Cardiac muscle cell (in vitro differentiated cells and primary cell): ENCODE measurements at regions not wholly inside any gene's neighbourhood (a gene's known extent, or its start where the extent isn't known, plus 50 kb on each side); places are given as distances from the start of the nearest gene placed in this dataset.

ENCODE experiments used
- DNase-seq, 2 donors: peaks; one replicate each; pipeline versions ENCODE4 v3.0.0 to v3.0.0-alpha.2; 2010 to 2017; ENCODE audit warnings: low read depth in 1 of 2, low spot score in 1 of 2
- H3K27ac ChIP-seq: fragments of 200-600 bp; sonication (generic); 2 replicates; pipeline ENCODE4 v1.5.1; 2016
- H3K27me3 ChIP-seq: fragments of 200-600 bp; sonication (generic); 2 replicates; pipeline ENCODE4 v1.6.0; 2016; ENCODE audit warnings: control low read depth
- H3K36me3 ChIP-seq: fragments of 200-600 bp; sonication (generic); 2 replicates; pipeline ENCODE4 v1.5.1; 2016; ENCODE audit warnings: control low read depth
- H3K4me1 ChIP-seq: fragments of 200-600 bp; sonication (generic); 2 replicates; pipeline ENCODE4 v1.8.1; 2017; ENCODE audit warnings: low read depth, mild to moderate bottlenecking, mixed run types
- H3K4me3 ChIP-seq: fragments of 200-600 bp; sonication (generic); 2 replicates; pipeline ENCODE4 v1.5.1; 2016; ENCODE audit warnings: mild to moderate bottlenecking
- H3K9me3 ChIP-seq: fragments of 200-600 bp; sonication (generic); 2 replicates; pipeline ENCODE4 v1.5.1; 2017; ENCODE audit warnings: low read depth, mild to moderate bottlenecking, control low read depth
- TF ChIP-seq, protein P1 (sequence below): IDR thresholded peaks from 2 replicates; pipeline ENCODE4 v1.5.1; 2012; ENCODE audit warnings: low read depth, mild to moderate bottlenecking, low read length

DNA sequence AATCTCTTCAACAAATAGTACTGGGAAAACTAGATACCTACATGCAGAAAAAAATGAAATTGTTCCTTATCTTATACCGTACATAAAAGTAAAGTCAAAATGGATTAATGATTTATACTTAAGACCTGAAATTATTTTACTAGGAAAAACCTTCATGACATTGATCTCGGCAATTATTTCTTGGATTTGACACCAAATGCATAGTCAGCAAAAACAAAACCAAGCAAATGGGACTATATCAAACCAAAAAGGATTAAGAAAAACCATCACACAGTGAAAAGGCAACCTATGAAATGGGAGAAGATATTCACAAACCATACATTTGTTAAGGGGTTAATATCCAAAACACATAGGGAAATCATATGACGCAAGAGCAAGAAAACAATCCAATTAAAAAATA, 433.6 kb downstream of the LRATD1 start:
- DNase-seq = no peak
- Histone ChIP-seq H3K9me3 (no peaks in the 10 kb centered on the region), H3K4me3 (no peak overlapping the region), H3K36me3 (no peaks in the 10 kb centered on the region), H3K4me1 (peaks cover 10% of the 10 kb centered on the region), H3K27ac (no peak overlapping the region), H3K27me3 (no peaks in the 10 kb centered on the region)
- TF ChIP-seq, protein P1, sequence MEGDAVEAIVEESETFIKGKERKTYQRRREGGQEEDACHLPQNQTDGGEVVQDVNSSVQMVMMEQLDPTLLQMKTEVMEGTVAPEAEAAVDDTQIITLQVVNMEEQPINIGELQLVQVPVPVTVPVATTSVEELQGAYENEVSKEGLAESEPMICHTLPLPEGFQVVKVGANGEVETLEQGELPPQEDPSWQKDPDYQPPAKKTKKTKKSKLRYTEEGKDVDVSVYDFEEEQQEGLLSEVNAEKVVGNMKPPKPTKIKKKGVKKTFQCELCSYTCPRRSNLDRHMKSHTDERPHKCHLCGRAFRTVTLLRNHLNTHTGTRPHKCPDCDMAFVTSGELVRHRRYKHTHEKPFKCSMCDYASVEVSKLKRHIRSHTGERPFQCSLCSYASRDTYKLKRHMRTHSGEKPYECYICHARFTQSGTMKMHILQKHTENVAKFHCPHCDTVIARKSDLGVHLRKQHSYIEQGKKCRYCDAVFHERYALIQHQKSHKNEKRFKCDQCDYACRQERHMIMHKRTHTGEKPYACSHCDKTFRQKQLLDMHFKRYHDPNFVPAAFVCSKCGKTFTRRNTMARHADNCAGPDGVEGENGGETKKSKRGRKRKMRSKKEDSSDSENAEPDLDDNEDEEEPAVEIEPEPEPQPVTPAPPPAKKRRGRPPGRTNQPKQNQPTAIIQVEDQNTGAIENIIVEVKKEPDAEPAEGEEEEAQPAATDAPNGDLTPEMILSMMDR = no peak

DNA sequence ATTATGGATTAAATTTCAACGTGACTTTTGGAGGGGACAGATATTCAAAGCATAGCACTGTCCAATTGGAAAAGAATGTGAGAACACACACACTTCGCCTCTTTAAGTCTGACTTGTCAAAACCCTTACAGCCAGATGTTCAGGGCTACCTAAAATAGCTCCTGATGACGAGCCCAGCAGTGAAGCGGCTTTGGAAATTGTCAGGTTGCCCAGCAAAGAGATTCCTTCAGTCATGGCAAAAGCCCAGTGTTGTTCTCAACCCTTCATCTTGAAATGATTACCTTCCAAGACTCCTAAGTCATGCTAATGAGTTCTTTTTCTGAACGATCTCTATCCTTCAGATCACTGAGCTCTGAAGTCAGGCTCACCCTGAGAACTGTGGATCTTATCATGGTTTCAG, 436.6 kb downstream of the LRATD1 start:
- TF ChIP-seq, protein P1 = no peak
- Histone ChIP-seq H3K27ac (no peak overlapping the region), H3K9me3 (no peaks in the 10 kb centered on the region), H3K27me3 (no peaks in the 10 kb centered on the region), H3K4me3 (no peak overlapping the region), H3K36me3 (no peaks in the 10 kb centered on the region), H3K4me1 (peaks cover 10% of the 10 kb centered on the region)
- peak in 1 of 2 donors; percentile 22 for DNase-seq

GRCh38 chr2:15072836-15073235, 440.3 kb downstream of the LRATD1 start:
- Histone ChIP-seq H3K27ac (no peak overlapping the region), H3K27me3 (no peaks in the 10 kb centered on the region), H3K4me1 (peaks cover 10% of the 10 kb centered on the region), H3K4me3 (no peak overlapping the region), H3K36me3 (no peaks in the 10 kb centered on the region), H3K9me3 (no peaks in the 10 kb centered on the region)
- DNase-seq = no peak
- TF ChIP-seq, protein P1 = no peak

- Histone ChIP-seq H3K27ac (no peak overlapping the region), H3K27me3 (no peaks in the 10 kb centered on the region), H3K9me3 (no peaks in the 10 kb centered on the region), H3K36me3 (no peaks in the 10 kb centered on the region), H3K4me1 (peaks cover 10% of the 10 kb centered on the region), H3K4me3 (no peak overlapping the region)
- no peak for DNase-seq
- TF ChIP-seq, protein P1 = no peak
These were observed 441.1 kb downstream of the LRATD1 start for GRCh38 chr2:15073664-15074063.

- Histone ChIP-seq H3K36me3 (no peaks in the 10 kb centered on the region), H3K27ac (no peak overlapping the region), H3K9me3 (no peaks in the 10 kb centered on the region), H3K4me3 (no peak overlapping the region), H3K27me3 (no peaks in the 10 kb centered on the region), H3K4me1 (peaks cover 4% of the 10 kb centered on the region)
- no peak for DNase-seq
- TF ChIP-seq, protein P1 = no peak
These were observed 441.8 kb downstream of the LRATD1 start for GRCh38 chr2:15074319-15074718.
